ENCODE measurements at regions not wholly inside any gene's neighbourhood (a gene's known extent, or its start where the extent isn't known, plus 50 kb on each side); places are given as distances from the start of the nearest gene placed in this dataset.

GRCh38 chr11:29333993-29334775 lies 682.6 kb downstream of the KCNA4 start:
- H3K4me1 Mint-ChIP-seq (ENCODE audit: low read depth, unreplicated experiment): no peaks in the 10 kb centered on the region
- DNase-seq: no peak
- H3K4me3 Mint-ChIP-seq (ENCODE audit: unreplicated experiment): no peak overlapping the region
- H3K9me3 Mint-ChIP-seq (ENCODE audit: unreplicated experiment): no peaks in the 10 kb centered on the region
- TF ChIP-seq CTCF (IDR thresholded peaks at IDR 0.05; ENCODE audit: partially characterized antibody, unreplicated experiment): peak; percentile 68
- H3K36me3 Mint-ChIP-seq (ENCODE audit: unreplicated experiment): no peaks in the 10 kb centered on the region
- no peaks in the 10 kb centered on the region for H3K27me3 Mint-ChIP-seq (ENCODE audit: unreplicated experiment)
- H3K27ac Mint-ChIP-seq (ENCODE audit: unreplicated experiment): no peak overlapping the region

GRCh38 chr11:29331451-29332010 lies 685.3 kb downstream of the KCNA4 start:
- Mint-ChIP-seq H3K4me1 (ENCODE audit: low read depth, unreplicated experiment) (no peaks in the 10 kb centered on the region), H3K9me3 (ENCODE audit: unreplicated experiment) (peaks cover 1% of the 10 kb centered on the region), H3K4me3 (ENCODE audit: unreplicated experiment) (no peak overlapping the region), H3K36me3 (ENCODE audit: unreplicated experiment) (no peaks in the 10 kb centered on the region), H3K27ac (ENCODE audit: unreplicated experiment) (no peak overlapping the region), H3K27me3 (ENCODE audit: unreplicated experiment) (no peaks in the 10 kb centered on the region)
- TF ChIP-seq CTCF (IDR thresholded peaks at IDR 0.05; ENCODE audit: partially characterized antibody, unreplicated experiment): no peak
- no peak for DNase-seq

- no peak overlapping the region for H3K4me3 Mint-ChIP-seq (ENCODE audit: unreplicated experiment)
- H3K9me3 Mint-ChIP-seq (ENCODE audit: unreplicated experiment): peaks cover 1% of the 10 kb centered on the region
- peak; percentile 46 for TF ChIP-seq CTCF (IDR thresholded peaks at IDR 0.05; ENCODE audit: partially characterized antibody, unreplicated experiment)
- no peak overlapping the region for H3K27ac Mint-ChIP-seq (ENCODE audit: unreplicated experiment)
- no peak for DNase-seq
- no peaks in the 10 kb centered on the region for H3K36me3 Mint-ChIP-seq (ENCODE audit: unreplicated experiment)
- H3K4me1 Mint-ChIP-seq (ENCODE audit: low read depth, unreplicated experiment): no peaks in the 10 kb centered on the region
- no peaks in the 10 kb centered on the region for H3K27me3 Mint-ChIP-seq (ENCODE audit: unreplicated experiment)
Measured at GRCh38 chr11:29328961-29329441, 687.8 kb downstream of the KCNA4 start.

GRCh38 chr11:29327891-29328290 lies 688.9 kb downstream of the KCNA4 start:
- Mint-ChIP-seq H3K4me1 (ENCODE audit: low read depth, unreplicated experiment) (no peaks in the 10 kb centered on the region), H3K27ac (ENCODE audit: unreplicated experiment) (no peak overlapping the region), H3K4me3 (ENCODE audit: unreplicated experiment) (no peak overlapping the region), H3K9me3 (ENCODE audit: unreplicated experiment) (peaks cover 1% of the 10 kb centered on the region), H3K27me3 (ENCODE audit: unreplicated experiment) (no peaks in the 10 kb centered on the region), H3K36me3 (ENCODE audit: unreplicated experiment) (no peaks in the 10 kb centered on the region)
- TF ChIP-seq CTCF (IDR thresholded peaks at IDR 0.05; ENCODE audit: partially characterized antibody, unreplicated experiment): no peak
- no peak for DNase-seq

GRCh38 chr11:29326757-29327156 lies 690.1 kb downstream of the KCNA4 start:
- no peak for TF ChIP-seq CTCF (IDR thresholded peaks at IDR 0.05; ENCODE audit: partially characterized antibody, unreplicated experiment)
- no peak overlapping the region for H3K27ac Mint-ChIP-seq (ENCODE audit: unreplicated experiment)
- H3K36me3 Mint-ChIP-seq (ENCODE audit: unreplicated experiment): no peaks in the 10 kb centered on the region
- DNase-seq: no peak
- H3K9me3 Mint-ChIP-seq (ENCODE audit: unreplicated experiment): peaks cover 1% of the 10 kb centered on the region
- no peak overlapping the region for H3K4me3 Mint-ChIP-seq (ENCODE audit: unreplicated experiment)
- H3K27me3 Mint-ChIP-seq (ENCODE audit: unreplicated experiment): no peaks in the 10 kb centered on the region
- no peaks in the 10 kb centered on the region for H3K4me1 Mint-ChIP-seq (ENCODE audit: low read depth, unreplicated experiment)

Data from glutamatergic neuron (in vitro differentiated cells).